ENCODE measurements at regions not wholly inside any gene's neighbourhood (a gene's known extent, or its start where the extent isn't known, plus 50 kb on each side); places are given as distances from the start of the nearest gene placed in this dataset.

DNA sequence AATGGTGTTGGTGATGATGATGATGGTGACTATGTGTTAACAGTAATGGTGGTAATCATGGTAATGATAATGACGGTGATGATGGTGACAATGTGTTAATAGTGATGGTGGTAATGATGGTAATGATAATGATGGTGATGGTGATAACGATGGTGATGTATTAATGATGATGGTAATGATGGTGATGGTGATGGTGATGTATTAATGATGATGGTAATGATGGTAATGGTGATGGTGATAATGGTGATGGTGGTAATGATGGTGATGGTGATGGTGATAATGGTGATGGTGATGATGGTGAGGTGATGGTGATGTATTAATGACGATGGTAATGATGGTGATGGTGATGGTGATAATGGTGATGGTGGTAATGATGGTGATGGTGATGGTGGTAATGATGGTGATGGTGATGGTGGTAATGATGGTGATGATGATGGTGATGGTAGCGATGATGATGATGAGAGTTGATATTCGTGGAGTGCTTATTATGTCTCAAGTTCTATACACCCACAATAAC is 212.8 kb upstream of the NCKAP5 start:
- no peak for ATAC-seq
- TF ChIP-seq ZNF8 (CRISPR knock-in tag; IDR thresholded peaks at IDR 0.05) (no peak), OSR1 (CRISPR knock-in tag; IDR thresholded peaks at IDR 0.05) (no peak), SNAI2 (CRISPR knock-in tag; IDR thresholded peaks at IDR 0.05) (no peak), ZNF70 (CRISPR knock-in tag; IDR thresholded peaks at IDR 0.05) (no peak), BACH2 (CRISPR knock-in tag; IDR thresholded peaks at IDR 0.05; ENCODE audit: borderline replicate concordance) (no peak), ZFP3 (CRISPR knock-in tag; IDR thresholded peaks at IDR 0.05) (no peak), ESRRG (CRISPR knock-in tag; IDR thresholded peaks at IDR 0.05) (no peak), TOX (CRISPR knock-in tag; IDR thresholded peaks at IDR 0.05; ENCODE audit: borderline replicate concordance) (no peak), RARB (CRISPR knock-in tag; IDR thresholded peaks at IDR 0.05) (no peak), CSDC2 (CRISPR knock-in tag; IDR thresholded peaks at IDR 0.05) (no peak), GLIS3 (CRISPR knock-in tag; IDR thresholded peaks at IDR 0.05) (no peak), ZNF565 (CRISPR knock-in tag; conservative IDR thresholded peaks at IDR 0.05; ENCODE audit: low read depth) (no peak), PPARA (CRISPR knock-in tag; IDR thresholded peaks at IDR 0.05; ENCODE audit: borderline replicate concordance) (no peak)
- TF ChIP-seq, protein P1, sequence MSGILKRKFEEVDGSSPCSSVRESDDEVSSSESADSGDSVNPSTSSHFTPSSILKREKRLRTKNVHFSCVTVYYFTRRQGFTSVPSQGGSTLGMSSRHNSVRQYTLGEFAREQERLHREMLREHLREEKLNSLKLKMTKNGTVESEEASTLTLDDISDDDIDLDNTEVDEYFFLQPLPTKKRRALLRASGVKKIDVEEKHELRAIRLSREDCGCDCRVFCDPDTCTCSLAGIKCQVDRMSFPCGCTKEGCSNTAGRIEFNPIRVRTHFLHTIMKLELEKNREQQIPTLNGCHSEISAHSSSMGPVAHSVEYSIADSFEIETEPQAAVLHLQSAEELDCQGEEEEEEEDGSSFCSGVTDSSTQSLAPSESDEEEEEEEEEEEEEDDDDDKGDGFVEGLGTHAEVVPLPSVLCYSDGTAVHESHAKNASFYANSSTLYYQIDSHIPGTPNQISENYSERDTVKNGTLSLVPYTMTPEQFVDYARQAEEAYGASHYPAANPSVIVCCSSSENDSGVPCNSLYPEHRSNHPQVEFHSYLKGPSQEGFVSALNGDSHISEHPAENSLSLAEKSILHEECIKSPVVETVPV (CRISPR knock-in tag; IDR thresholded peaks at IDR 0.05), result no peak
- TF ChIP-seq, protein P2, sequence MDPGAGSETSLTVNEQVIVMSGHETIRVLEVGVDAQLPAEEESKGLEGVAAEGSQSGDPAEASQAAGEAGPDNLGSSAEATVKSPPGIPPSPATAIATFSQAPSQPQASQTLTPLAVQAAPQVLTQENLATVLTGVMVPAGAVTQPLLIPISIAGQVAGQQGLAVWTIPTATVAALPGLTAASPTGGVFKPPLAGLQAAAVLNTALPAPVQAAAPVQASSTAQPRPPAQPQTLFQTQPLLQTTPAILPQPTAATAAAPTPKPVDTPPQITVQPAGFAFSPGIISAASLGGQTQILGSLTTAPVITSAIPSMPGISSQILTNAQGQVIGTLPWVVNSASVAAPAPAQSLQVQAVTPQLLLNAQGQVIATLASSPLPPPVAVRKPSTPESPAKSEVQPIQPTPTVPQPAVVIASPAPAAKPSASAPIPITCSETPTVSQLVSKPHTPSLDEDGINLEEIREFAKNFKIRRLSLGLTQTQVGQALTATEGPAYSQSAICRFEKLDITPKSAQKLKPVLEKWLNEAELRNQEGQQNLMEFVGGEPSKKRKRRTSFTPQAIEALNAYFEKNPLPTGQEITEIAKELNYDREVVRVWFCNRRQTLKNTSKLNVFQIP (CRISPR knock-in tag; IDR thresholded peaks at IDR 0.05; ENCODE audit: borderline replicate concordance, low read depth), result no peak
- TF ChIP-seq, protein P3, sequence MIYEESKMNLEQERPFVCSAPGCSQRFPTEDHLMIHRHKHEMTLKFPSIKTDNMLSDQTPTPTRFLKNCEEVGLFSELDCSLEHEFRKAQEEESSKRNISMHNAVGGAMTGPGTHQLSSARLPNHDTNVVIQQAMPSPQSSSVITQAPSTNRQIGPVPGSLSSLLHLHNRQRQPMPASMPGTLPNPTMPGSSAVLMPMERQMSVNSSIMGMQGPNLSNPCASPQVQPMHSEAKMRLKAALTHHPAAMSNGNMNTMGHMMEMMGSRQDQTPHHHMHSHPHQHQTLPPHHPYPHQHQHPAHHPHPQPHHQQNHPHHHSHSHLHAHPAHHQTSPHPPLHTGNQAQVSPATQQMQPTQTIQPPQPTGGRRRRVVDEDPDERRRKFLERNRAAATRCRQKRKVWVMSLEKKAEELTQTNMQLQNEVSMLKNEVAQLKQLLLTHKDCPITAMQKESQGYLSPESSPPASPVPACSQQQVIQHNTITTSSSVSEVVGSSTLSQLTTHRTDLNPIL (CRISPR knock-in tag; IDR thresholded peaks at IDR 0.05; ENCODE audit: low read depth), result no peak
- TF ChIP-seq, protein P4, sequence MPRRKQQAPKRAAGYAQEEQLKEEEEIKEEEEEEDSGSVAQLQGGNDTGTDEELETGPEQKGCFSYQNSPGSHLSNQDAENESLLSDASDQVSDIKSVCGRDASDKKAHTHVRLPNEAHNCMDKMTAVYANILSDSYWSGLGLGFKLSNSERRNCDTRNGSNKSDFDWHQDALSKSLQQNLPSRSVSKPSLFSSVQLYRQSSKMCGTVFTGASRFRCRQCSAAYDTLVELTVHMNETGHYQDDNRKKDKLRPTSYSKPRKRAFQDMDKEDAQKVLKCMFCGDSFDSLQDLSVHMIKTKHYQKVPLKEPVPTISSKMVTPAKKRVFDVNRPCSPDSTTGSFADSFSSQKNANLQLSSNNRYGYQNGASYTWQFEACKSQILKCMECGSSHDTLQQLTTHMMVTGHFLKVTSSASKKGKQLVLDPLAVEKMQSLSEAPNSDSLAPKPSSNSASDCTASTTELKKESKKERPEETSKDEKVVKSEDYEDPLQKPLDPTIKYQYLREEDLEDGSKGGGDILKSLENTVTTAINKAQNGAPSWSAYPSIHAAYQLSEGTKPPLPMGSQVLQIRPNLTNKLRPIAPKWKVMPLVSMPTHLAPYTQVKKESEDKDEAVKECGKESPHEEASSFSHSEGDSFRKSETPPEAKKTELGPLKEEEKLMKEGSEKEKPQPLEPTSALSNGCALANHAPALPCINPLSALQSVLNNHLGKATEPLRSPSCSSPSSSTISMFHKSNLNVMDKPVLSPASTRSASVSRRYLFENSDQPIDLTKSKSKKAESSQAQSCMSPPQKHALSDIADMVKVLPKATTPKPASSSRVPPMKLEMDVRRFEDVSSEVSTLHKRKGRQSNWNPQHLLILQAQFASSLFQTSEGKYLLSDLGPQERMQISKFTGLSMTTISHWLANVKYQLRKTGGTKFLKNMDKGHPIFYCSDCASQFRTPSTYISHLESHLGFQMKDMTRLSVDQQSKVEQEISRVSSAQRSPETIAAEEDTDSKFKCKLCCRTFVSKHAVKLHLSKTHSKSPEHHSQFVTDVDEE (CRISPR knock-in tag; IDR thresholded peaks at IDR 0.05), result no peak

DNA sequence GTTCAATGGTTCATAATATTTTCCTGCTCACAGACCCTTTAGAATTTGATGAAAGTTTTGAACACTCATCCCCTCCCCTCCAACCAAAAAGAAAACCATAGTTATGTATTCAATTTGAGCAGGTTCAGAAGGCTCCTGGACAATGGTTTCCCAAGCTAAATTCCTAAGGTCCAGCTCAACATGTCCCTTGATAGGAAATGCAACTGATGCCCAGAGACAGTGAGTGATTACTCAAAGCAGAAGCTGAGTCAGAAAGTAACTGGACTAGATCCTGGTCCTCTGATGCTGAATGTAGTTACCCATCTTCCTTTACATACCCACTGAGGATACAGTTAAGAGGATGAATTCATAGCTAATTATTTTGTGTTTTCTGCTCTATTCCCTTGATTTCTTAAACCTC is 218.9 kb upstream of the NCKAP5 start:
- TF ChIP-seq BACH2 (CRISPR knock-in tag; IDR thresholded peaks at IDR 0.05; ENCODE audit: borderline replicate concordance) (no peak), GLIS3 (CRISPR knock-in tag; IDR thresholded peaks at IDR 0.05) (no peak), TOX (CRISPR knock-in tag; IDR thresholded peaks at IDR 0.05; ENCODE audit: borderline replicate concordance) (no peak)
- no peak for ATAC-seq

DNA sequence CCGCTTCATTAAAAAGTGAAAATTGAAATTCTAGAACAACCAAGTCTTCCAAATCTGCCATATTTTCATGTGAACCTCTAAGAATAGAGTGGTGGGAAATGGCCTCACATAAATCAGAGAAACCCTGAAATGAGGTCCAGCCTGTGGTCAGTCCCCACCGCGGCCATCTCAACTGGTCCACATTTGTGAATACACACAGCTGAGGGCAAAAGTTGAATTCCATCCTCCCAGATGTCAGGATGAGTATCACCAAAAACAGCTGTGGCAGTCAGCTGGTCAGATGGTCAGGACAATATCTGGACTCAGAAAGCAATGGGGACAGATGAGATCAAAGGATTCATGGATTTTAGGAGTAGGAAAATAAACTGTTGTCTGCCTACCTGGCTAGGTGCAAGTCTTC is 219.4 kb upstream of the NCKAP5 start:
- no peak for ATAC-seq
- TF ChIP-seq OSR1 (CRISPR knock-in tag; IDR thresholded peaks at IDR 0.05) (no peak), ZNF8 (CRISPR knock-in tag; IDR thresholded peaks at IDR 0.05) (no peak), ISL1 (CRISPR knock-in tag; IDR thresholded peaks at IDR 0.05) (no peak), TCF4 (CRISPR knock-in tag; IDR thresholded peaks at IDR 0.05; ENCODE audit: borderline replicate concordance) (no peak), ZFP3 (CRISPR knock-in tag; IDR thresholded peaks at IDR 0.05) (no peak), TOX (CRISPR knock-in tag; IDR thresholded peaks at IDR 0.05; ENCODE audit: borderline replicate concordance) (no peak), ZNF70 (CRISPR knock-in tag; IDR thresholded peaks at IDR 0.05) (no peak), CSDC2 (CRISPR knock-in tag; IDR thresholded peaks at IDR 0.05) (no peak), ZNF565 (CRISPR knock-in tag; conservative IDR thresholded peaks at IDR 0.05; ENCODE audit: low read depth) (no peak), PPARA (CRISPR knock-in tag; IDR thresholded peaks at IDR 0.05; ENCODE audit: borderline replicate concordance) (no peak), ARNTL (CRISPR knock-in tag; IDR thresholded peaks at IDR 0.05; ENCODE audit: borderline replicate concordance, low read depth) (no peak), ZC3H10 (CRISPR knock-in tag; IDR thresholded peaks at IDR 0.05) (no peak)
- TF ChIP-seq, protein P1 (CRISPR knock-in tag; IDR thresholded peaks at IDR 0.05), result no peak
- TF ChIP-seq, protein P3 (CRISPR knock-in tag; IDR thresholded peaks at IDR 0.05; ENCODE audit: low read depth), result no peak
- TF ChIP-seq, protein P2 (CRISPR knock-in tag; IDR thresholded peaks at IDR 0.05; ENCODE audit: borderline replicate concordance, low read depth), result no peak
- TF ChIP-seq, protein P4 (CRISPR knock-in tag; IDR thresholded peaks at IDR 0.05), result no peak

Measured in SK-N-SH treated with all-trans-retinoic acid at 6 μM for 48 hours (cell line).